ENCODE measurements at regions not wholly inside any gene's neighbourhood (a gene's known extent, or its start where the extent isn't known, plus 50 kb on each side); places are given as distances from the start of the nearest gene placed in this dataset.

GRCh38 chr2:222809582-222809981, 51.3 kb upstream of the ACSL3 start:
- 87 to 94% (median 93%) methylated on average over 2 of the region's 2 CpGs for WGBS, 4 donors
- no peak overlapping the region for H3K4me3 ChIP-seq
- no peaks in the 10 kb centered on the region for H3K9me3 ChIP-seq (replicated peaks in 1 of 3)
- peaks cover 0 to 7% of the 10 kb centered on the region in 2 donors for H3K4me1 ChIP-seq (replicated peaks in 1 of 2)
- intact Hi-C loops (cut with DNase I) = no loop called here
- no peaks in the 10 kb centered on the region for H3K36me3 ChIP-seq (replicated peaks in 1 of 2)
- no peak overlapping the region for H3K27ac ChIP-seq
- DNase-seq = no peak
- no peak for TF ChIP-seq CTCF (IDR thresholded peaks at IDR 0.05)
- TF ChIP-seq POLR2A (IDR thresholded peaks at IDR 0.05) = no peak
- no peaks in the 10 kb centered on the region for H3K27me3 ChIP-seq

GRCh38 chr2:222810044-222810443, 50.8 kb upstream of the ACSL3 start:
- Histone ChIP-seq H3K27ac (no peak overlapping the region), H3K27me3 (no peaks in the 10 kb centered on the region), H3K9me3 (replicated peaks in 1 of 3) (no peaks in the 10 kb centered on the region), H3K4me3 (no peak overlapping the region), H3K4me1 (replicated peaks in 1 of 2) (peaks cover 0 to 7% of the 10 kb centered on the region in 2 donors), H3K36me3 (replicated peaks in 1 of 2) (no peaks in the 10 kb centered on the region)
- TF ChIP-seq POLR2A (IDR thresholded peaks at IDR 0.05) = no peak
- TF ChIP-seq CTCF (IDR thresholded peaks at IDR 0.05) = no peak
- intact Hi-C loops (cut with DNase I) = no loop called here
- WGBS, 4 donors = 87 to 93% (median 89%) methylated on average over 5 of the region's 5 CpGs
- no peak for DNase-seq

All from adrenal gland (tissue), 9 donors.